KMS-11 (cell line): ENCODE measurements at regions not wholly inside any gene's neighbourhood (a gene's known extent, or its start where the extent isn't known, plus 50 kb on each side); places are given as distances from the start of the nearest gene placed in this dataset.
"Not testable (repeated sequence)": the region's sequence is repeated elsewhere in the genome, so short reads cannot be mapped to it uniquely, and the experiment has no call there.

Source experiments
- H2AFZ ChIP-seq: fragments of 200-600 bp; sonication (generic); 2 replicates; pipeline ENCODE4 v1.6.1; 2016; ENCODE audit warnings: antibody characterized with exemption, mixed run types, low read depth
- H3K27ac ChIP-seq: fragments of 200-600 bp; sonication (generic); 2 replicates; pipeline ENCODE4 v1.6.1; 2016; ENCODE audit warnings: mild to moderate bottlenecking, mixed run types
- H3K27me3 ChIP-seq: fragments of 200-600 bp; sonication (generic); 2 replicates; pipeline ENCODE4 v1.6.1; 2017; ENCODE audit warnings: mild to moderate bottlenecking, low read depth, mixed run types, moderate library complexity; ENCODE audit not compliant: insufficient read depth
- H3K36me3 ChIP-seq: fragments of 200-600 bp; sonication (generic); 2 replicates; pipeline ENCODE4 v1.6.1; 2017; ENCODE audit warnings: mild to moderate bottlenecking, mixed run types; ENCODE audit not compliant: insufficient read depth
- H3K4me1 ChIP-seq: fragments of 200-600 bp; sonication (generic); 2 replicates; pipeline ENCODE4 v1.6.1; 2016; ENCODE audit warnings: mild to moderate bottlenecking, low read depth, mixed run types; ENCODE audit not compliant: poor library complexity, severe bottlenecking
- H3K4me2 ChIP-seq: fragments of 200-600 bp; sonication (generic); 2 replicates; pipeline ENCODE4 v1.7.0; 2016; ENCODE audit warnings: mild to moderate bottlenecking, mixed run types
- H3K4me3 ChIP-seq: fragments of 200-600 bp; sonication (generic); IDR thresholded peaks from 2 replicates; pipeline ENCODE4 v1.6.1; 2017; ENCODE audit warnings: low read depth, low read length, mixed read lengths; ENCODE audit not compliant: insufficient read depth
- H3K79me2 ChIP-seq: fragments of 200-600 bp; sonication (generic); 2 replicates; pipeline ENCODE4 v1.6.1; 2016; ENCODE audit warnings: low read depth, mixed run types; ENCODE audit not compliant: insufficient read depth
- H3K9ac ChIP-seq: fragments of 200-600 bp; sonication (generic); 2 replicates; pipeline ENCODE4 v1.6.1; 2016; ENCODE audit warnings: mild to moderate bottlenecking, mixed run types
- H4K20me1 ChIP-seq: fragments of 200-600 bp; sonication (generic); 2 replicates; pipeline ENCODE4 v1.6.1; 2016; ENCODE audit warnings: mild to moderate bottlenecking, mixed run types; ENCODE audit not compliant: insufficient read depth
- CTCF ChIP-seq: fragments of 200-600 bp; sonication (generic); conservative IDR thresholded peaks from 2 replicates; pipeline ENCODE4 v1.6.1; 2017; ENCODE audit warnings: low read depth, mild to moderate bottlenecking, antibody characterized with exemption, low read length, moderate library complexity, mixed read lengths

- Histone ChIP-seq H4K20me1 (no peaks in the 10 kb centered on the region), H3K79me2 (no peaks in the 10 kb centered on the region), H2AFZ (no peak overlapping the region), H3K4me2 (no peak overlapping the region), H3K4me3 (no peak overlapping the region), H3K9ac (no peak overlapping the region), H3K36me3 (no peaks in the 10 kb centered on the region), H3K4me1 (no peaks in the 10 kb centered on the region), H3K27me3 (no peaks in the 10 kb centered on the region), H3K27ac (no peak overlapping the region)
- no peak for TF ChIP-seq CTCF
Measured at GRCh38 chr4:133314991-133315390, 165.9 kb downstream of the PCDH10 start.

GRCh38 chr4:133287396-133287795 lies 138.3 kb downstream of the PCDH10 start:
- Histone ChIP-seq H2AFZ (no peak overlapping the region), H3K27me3 (no peaks in the 10 kb centered on the region), H3K27ac (no peak overlapping the region), H3K79me2 (no peaks in the 10 kb centered on the region), H4K20me1 (no peaks in the 10 kb centered on the region), H3K36me3 (no peaks in the 10 kb centered on the region), H3K4me1 (no peaks in the 10 kb centered on the region), H3K9ac (no peak overlapping the region), H3K4me2 (no peak overlapping the region), H3K4me3 (no peak overlapping the region)
- no peak for TF ChIP-seq CTCF

DNA sequence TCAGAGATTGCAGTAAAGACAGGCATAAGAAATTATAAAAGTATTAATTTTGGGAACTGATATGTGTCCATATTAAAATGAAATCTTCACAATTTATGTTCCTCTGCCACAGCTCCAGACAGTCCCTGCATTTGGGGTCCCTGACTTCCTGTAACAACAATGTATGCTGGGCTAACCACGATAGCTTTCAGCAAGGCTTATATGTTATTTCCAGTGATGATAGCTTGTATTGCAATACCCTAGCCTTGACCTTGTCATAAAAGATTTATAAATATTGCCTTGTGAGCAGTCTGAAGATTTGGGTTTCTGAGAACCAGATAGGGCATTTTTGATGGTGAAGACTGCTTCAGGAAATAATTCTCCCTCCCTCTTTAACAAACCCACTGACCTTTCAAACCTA lies 129.5 kb downstream of the PCDH10 start:
- H3K36me3 ChIP-seq = no peaks in the 10 kb centered on the region
- H2AFZ ChIP-seq = no peak overlapping the region
- TF ChIP-seq CTCF = no peak
- H3K9ac ChIP-seq = no peak overlapping the region
- H3K4me2 ChIP-seq = no peak overlapping the region
- H3K27ac ChIP-seq = no peak overlapping the region
- H3K4me3 ChIP-seq = no peak overlapping the region
- no peaks in the 10 kb centered on the region for H3K27me3 ChIP-seq
- H3K79me2 ChIP-seq = no peaks in the 10 kb centered on the region
- H4K20me1 ChIP-seq = no peaks in the 10 kb centered on the region
- no peaks in the 10 kb centered on the region for H3K4me1 ChIP-seq

GRCh38 chr4:133277940-133278339 lies 128.8 kb downstream of the PCDH10 start:
- not testable (repeated sequence) for H3K4me1 ChIP-seq, H3K27me3 ChIP-seq, H3K4me2 ChIP-seq, H3K4me3 ChIP-seq, H2AFZ ChIP-seq, H3K9ac ChIP-seq, H3K36me3 ChIP-seq, H4K20me1 ChIP-seq, H3K27ac ChIP-seq, H3K79me2 ChIP-seq

- Histone ChIP-seq H4K20me1 (no peaks in the 10 kb centered on the region), H3K9ac (no peak overlapping the region), H3K4me1 (peaks cover 7% of the 10 kb centered on the region), H2AFZ (no peak overlapping the region), H3K4me2 (no peak overlapping the region), H3K79me2 (no peaks in the 10 kb centered on the region), H3K27me3 (no peaks in the 10 kb centered on the region), H3K27ac (no peak overlapping the region), H3K4me3 (no peak overlapping the region), H3K36me3 (no peaks in the 10 kb centered on the region)
- TF ChIP-seq CTCF = no peak
Measured at GRCh38 chr4:133275246-133275645, 126.2 kb downstream of the PCDH10 start.
